HCT116 (cell line): ENCODE measurements at regions not wholly inside any gene's neighbourhood (a gene's known extent, or its start where the extent isn't known, plus 50 kb on each side); places are given as distances from the start of the nearest gene placed in this dataset.

Experiments
- CTCF ChIP-seq, 3 experiments: fragments of 200-600 bp in 1 of 3; sonication (generic) in 1 of 3; IDR thresholded peaks in 2 of 3; conservative IDR thresholded peaks in 1 of 3; 2 replicates each; pipeline ENCODE4 v1.5.1; 2012 to 2017; ENCODE audit warnings: low read depth in 2 of 3, low read length in 2 of 3, antibody characterized with exemption in 1 of 3, borderline replicate concordance in 1 of 3, control low read depth in 1 of 3, mild to moderate bottlenecking in 1 of 3, mixed read lengths in 1 of 3, mixed run types in 1 of 3, moderate library complexity in 1 of 3; ENCODE audit not compliant: insufficient read depth in 1 of 3
- EGR1 ChIP-seq: IDR thresholded peaks from 2 replicates; pipeline ENCODE4 v1.6.1; 2012; ENCODE audit warnings: low read depth
- EZH2 ChIP-seq: fragments of 200-600 bp; sonication (generic); IDR thresholded peaks from 2 replicates; pipeline ENCODE4 v1.6.1; 2017; ENCODE audit warnings: antibody characterized with exemption, mixed run types
- POLR2A ChIP-seq: IDR thresholded peaks from 2 replicates; pipeline ENCODE4 v1.7.0; 2011; ENCODE audit warnings: borderline replicate concordance; ENCODE audit not compliant: insufficient read depth, insufficient read length; ENCODE audit errors: extremely low read depth
- POLR2AphosphoS5 ChIP-seq: IDR thresholded peaks from 2 replicates; pipeline ENCODE4 v1.6.1; 2011; ENCODE audit warnings: mild to moderate bottlenecking, low read depth, low read length, moderate library complexity
- REST ChIP-seq: IDR thresholded peaks from 2 replicates; pipeline ENCODE4 v1.6.1; 2012; ENCODE audit warnings: low read depth
- SRF ChIP-seq: IDR thresholded peaks from 2 replicates; pipeline ENCODE4 v1.6.1; 2012; ENCODE audit warnings: low read depth

GRCh38 chr15:62770111-62770660 is 272.4 kb upstream of the TPM1 start:
- TF ChIP-seq CTCF (IDR thresholded peaks at IDR 0.05 in 2 of 3, conservative IDR thresholded peaks at IDR 0.05 in 1 of 3; ENCODE audit: borderline replicate concordance in 1 of 3, insufficient read depth in 1 of 3, low read depth in 2 of 3, low read length in 2 of 3) (no peak), EZH2 (no peak), REST (no peak), EGR1 (no peak), POLR2A (no peak), SRF (no peak), POLR2AphosphoS5 (no peak)
